ENCODE measurements at regions not wholly inside any gene's neighbourhood (a gene's known extent, or its start where the extent isn't known, plus 50 kb on each side); places are given as distances from the start of the nearest gene placed in this dataset.

DNA sequence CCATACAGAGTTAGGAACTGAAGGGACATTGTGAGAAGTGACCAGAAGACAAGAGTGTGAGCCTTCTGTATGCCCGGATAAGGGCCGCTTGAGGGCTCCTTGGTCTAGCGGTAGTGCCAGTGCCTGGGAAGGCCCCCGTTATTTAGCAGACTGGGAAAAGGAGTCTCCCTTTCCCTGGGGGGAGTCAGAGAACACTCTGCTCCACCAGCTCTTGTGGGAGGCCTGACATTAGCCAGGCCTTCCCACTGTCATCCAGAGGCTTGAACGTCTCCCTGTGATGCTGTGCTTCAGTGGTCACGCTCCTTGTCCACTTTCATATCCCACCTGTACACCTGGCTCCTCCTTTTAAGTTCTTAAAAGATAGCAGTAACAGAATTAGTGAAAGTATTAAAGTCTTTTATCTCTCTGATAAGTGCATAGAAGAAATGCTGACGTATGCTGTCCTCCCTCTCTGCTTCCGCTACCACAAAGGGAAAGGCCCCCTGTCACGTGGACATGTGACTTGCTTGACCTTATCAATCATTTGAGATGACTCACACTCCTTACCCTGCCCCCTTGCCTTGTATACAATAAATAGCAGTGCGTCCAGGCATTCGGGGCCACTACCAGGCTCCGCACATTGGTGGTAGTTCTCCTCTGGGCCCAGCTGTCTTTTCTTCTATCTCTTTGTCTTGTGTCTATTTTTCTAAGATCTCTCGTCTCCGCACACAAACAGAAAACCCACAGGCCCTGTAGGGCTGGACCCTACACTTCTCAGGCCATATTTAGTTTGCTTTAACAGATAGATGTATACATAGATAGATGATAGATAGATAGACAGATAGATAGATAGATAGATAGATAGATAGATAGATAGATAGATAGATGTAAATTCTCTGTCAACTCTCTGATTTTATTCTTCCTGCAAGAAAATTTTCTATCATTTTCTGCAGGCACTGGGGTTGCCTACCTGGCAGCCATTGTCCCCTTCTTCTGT, 131.5 kb upstream of the JCAD start:
- intact Hi-C loops (cut with DNase I) = no loop called here

DNA sequence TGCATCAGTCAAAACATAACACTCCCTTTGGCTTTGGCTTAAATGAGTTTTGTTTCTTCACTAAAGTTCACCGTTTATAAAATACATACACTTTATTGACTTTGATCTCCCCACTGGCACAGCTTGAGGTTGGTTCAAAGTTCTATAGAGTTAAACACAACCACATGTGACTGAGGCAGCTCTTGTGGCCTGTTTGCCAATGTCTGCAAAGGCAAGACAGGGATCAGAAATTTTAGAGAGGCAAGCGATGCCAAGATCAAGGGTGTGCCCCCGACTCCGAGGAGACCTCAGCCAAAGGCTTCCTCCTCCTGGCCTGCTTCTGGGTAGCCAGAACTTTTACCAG, 129.8 kb upstream of the JCAD start:
- Histone ChIP-seq H3K27ac (ENCODE audit: low read depth in 1 of 2, low read length in 2 of 2) (no peak overlapping the region), H3K36me3 (ENCODE audit: control insufficient read depth in 1 of 2, insufficient read depth in 2 of 2, low read length in 1 of 2) (no peaks in the 10 kb centered on the region), H3K4me3 (ENCODE audit: low read length in 2 of 2) (no peak overlapping the region), H3K4me1 (ENCODE audit: control insufficient read depth in 1 of 2, insufficient read depth in 2 of 2, low read length in 2 of 2) (peaks cover 0 to 2% of the 10 kb centered on the region in 2 donors), H3K9me3 (ENCODE audit: control insufficient read depth, low read length) (no peaks in the 10 kb centered on the region), H3K27me3 (ENCODE audit: control insufficient read depth in 1 of 2, insufficient read depth in 2 of 2, low read length in 1 of 2) (no peaks in the 10 kb centered on the region)
- ATAC-seq (ENCODE audit: low FRiP score) (no peak), DNase-seq (no peak)
- WGBS, 2 donors = 43 to 45% methylated on average over 4 of the region's 4 CpGs
- intact Hi-C loops (cut with DNase I) = no loop called here

More for the DNA sequence above, 131.5 kb upstream of the JCAD start:
- Histone ChIP-seq H3K27me3 (ENCODE audit: control insufficient read depth in 1 of 2, insufficient read depth in 2 of 2, low read length in 1 of 2) (no peaks in the 10 kb centered on the region), H3K4me3 (ENCODE audit: low read length in 2 of 2) (no peak overlapping the region), H3K27ac (ENCODE audit: low read depth in 1 of 2, low read length in 2 of 2) (no peak overlapping the region), H3K4me1 (ENCODE audit: control insufficient read depth in 1 of 2, insufficient read depth in 2 of 2, low read length in 2 of 2) (peaks cover 0 to 2% of the 10 kb centered on the region in 2 donors), H3K9me3 (ENCODE audit: control insufficient read depth, low read length) (no peaks in the 10 kb centered on the region), H3K36me3 (ENCODE audit: control insufficient read depth in 1 of 2, insufficient read depth in 2 of 2, low read length in 1 of 2) (no peaks in the 10 kb centered on the region)
- 91 to 93% methylated on average over 14 of the region's 14 CpGs for WGBS, 2 donors
- ATAC-seq (ENCODE audit: low FRiP score) (no peak), DNase-seq (no peak)

GRCh38 chr10:30188556-30189237, 129.3 kb upstream of the JCAD start:
- H3K27me3 ChIP-seq (ENCODE audit: control insufficient read depth in 1 of 2, insufficient read depth in 2 of 2, low read length in 1 of 2) = no peaks in the 10 kb centered on the region
- H3K9me3 ChIP-seq (ENCODE audit: control insufficient read depth, low read length) = no peaks in the 10 kb centered on the region
- intact Hi-C loops (cut with DNase I) = no loop called here
- H3K4me1 ChIP-seq (ENCODE audit: control insufficient read depth in 1 of 2, insufficient read depth in 2 of 2, low read length in 2 of 2) = peaks cover 0 to 2% of the 10 kb centered on the region in 2 donors
- no peak overlapping the region for H3K4me3 ChIP-seq (ENCODE audit: low read length in 2 of 2)
- no peak for ATAC-seq (ENCODE audit: low FRiP score)
- 82 to 85% methylated on average over 14 of the region's 14 CpGs for WGBS, 2 donors
- H3K27ac ChIP-seq (ENCODE audit: low read depth in 1 of 2, low read length in 2 of 2) = no peak overlapping the region
- DNase-seq = no peak
- H3K36me3 ChIP-seq (ENCODE audit: control insufficient read depth in 1 of 2, insufficient read depth in 2 of 2, low read length in 1 of 2) = no peaks in the 10 kb centered on the region

GRCh38 chr10:30188101-30188500, 128.7 kb upstream of the JCAD start:
- no peaks in the 10 kb centered on the region for H3K27me3 ChIP-seq (ENCODE audit: control insufficient read depth in 1 of 2, insufficient read depth in 2 of 2, low read length in 1 of 2)
- H3K36me3 ChIP-seq (ENCODE audit: control insufficient read depth in 1 of 2, insufficient read depth in 2 of 2, low read length in 1 of 2) = no peaks in the 10 kb centered on the region
- intact Hi-C loops (cut with DNase I) = no loop called here
- no peak for DNase-seq
- WGBS, 2 donors = 30% methylated on average over 3 of the region's 3 CpGs
- ATAC-seq (ENCODE audit: low FRiP score) = no peak
- H3K4me1 ChIP-seq (ENCODE audit: control insufficient read depth in 1 of 2, insufficient read depth in 2 of 2, low read length in 2 of 2) = peaks cover 0 to 2% of the 10 kb centered on the region in 2 donors
- H3K9me3 ChIP-seq (ENCODE audit: control insufficient read depth, low read length) = no peaks in the 10 kb centered on the region
- H3K27ac ChIP-seq (ENCODE audit: low read depth in 1 of 2, low read length in 2 of 2) = no peak overlapping the region
- H3K4me3 ChIP-seq (ENCODE audit: low read length in 2 of 2) = no peak overlapping the region

GRCh38 chr10:30187010-30187409, 127.6 kb upstream of the JCAD start:
- no peak overlapping the region for H3K27ac ChIP-seq (ENCODE audit: low read depth in 1 of 2, low read length in 2 of 2)
- 92% methylated on average over 5 of the region's 5 CpGs for WGBS, 2 donors
- H3K4me3 ChIP-seq (ENCODE audit: low read length in 2 of 2) = no peak overlapping the region
- H3K36me3 ChIP-seq (ENCODE audit: control insufficient read depth in 1 of 2, insufficient read depth in 2 of 2, low read length in 1 of 2) = no peaks in the 10 kb centered on the region
- H3K9me3 ChIP-seq (ENCODE audit: control insufficient read depth, low read length) = no peaks in the 10 kb centered on the region
- intact Hi-C loops (cut with DNase I) = no loop called here
- DNase-seq = no peak
- peaks cover 0 to 2% of the 10 kb centered on the region in 2 donors for H3K4me1 ChIP-seq (ENCODE audit: control insufficient read depth in 1 of 2, insufficient read depth in 2 of 2, low read length in 2 of 2)
- H3K27me3 ChIP-seq (ENCODE audit: control insufficient read depth in 1 of 2, insufficient read depth in 2 of 2, low read length in 1 of 2) = no peaks in the 10 kb centered on the region
- no peak for ATAC-seq (ENCODE audit: low FRiP score)

DNA sequence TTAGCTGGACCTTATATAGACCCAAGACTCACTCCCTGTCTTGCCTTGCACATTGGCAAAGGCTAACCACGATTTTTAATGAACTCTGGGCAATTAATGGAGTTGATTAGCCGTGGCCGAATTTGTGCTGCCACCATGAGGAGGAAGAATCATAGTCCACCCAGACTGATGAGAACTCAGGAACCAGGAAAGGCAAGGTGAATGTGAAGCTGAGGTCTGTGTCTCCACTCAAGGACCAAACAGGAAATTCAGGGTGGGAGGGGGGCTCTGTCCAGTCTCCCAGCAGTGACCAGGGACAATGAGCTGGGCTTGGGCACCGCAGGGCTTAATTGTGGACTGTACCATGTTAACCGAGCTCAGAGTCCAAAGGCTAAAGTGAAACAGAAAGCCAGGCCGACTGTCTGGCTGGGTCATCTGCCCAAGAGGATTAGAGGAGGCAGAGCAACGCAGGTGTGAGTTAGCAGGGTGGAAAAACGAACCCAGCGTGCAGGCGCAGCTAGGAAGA, 127.0 kb upstream of the JCAD start:
- Histone ChIP-seq H3K4me1 (ENCODE audit: control insufficient read depth in 1 of 2, insufficient read depth in 2 of 2, low read length in 2 of 2) (peaks cover 0 to 2% of the 10 kb centered on the region in 2 donors), H3K27ac (ENCODE audit: low read depth in 1 of 2, low read length in 2 of 2) (peak overlapping the region in 1 of 2 donors; percentile 26), H3K4me3 (ENCODE audit: low read length in 2 of 2) (no peak overlapping the region), H3K36me3 (ENCODE audit: control insufficient read depth in 1 of 2, insufficient read depth in 2 of 2, low read length in 1 of 2) (no peaks in the 10 kb centered on the region), H3K27me3 (ENCODE audit: control insufficient read depth in 1 of 2, insufficient read depth in 2 of 2, low read length in 1 of 2) (no peaks in the 10 kb centered on the region), H3K9me3 (ENCODE audit: control insufficient read depth, low read length) (no peaks in the 10 kb centered on the region)
- ATAC-seq (ENCODE audit: low FRiP score) (no peak), DNase-seq (no peak)
- intact Hi-C loops (cut with DNase I) = no loop called here
- WGBS, 2 donors = 75 to 81% methylated on average over 10 of the region's 10 CpGs

- WGBS, 2 donors = 9 to 11% methylated on average over 3 of the region's 3 CpGs
- ATAC-seq (ENCODE audit: low FRiP score) = no peak
- no peak for DNase-seq
- no peak overlapping the region for H3K4me3 ChIP-seq (ENCODE audit: low read length in 2 of 2)
- no peaks in the 10 kb centered on the region for H3K36me3 ChIP-seq (ENCODE audit: control insufficient read depth in 1 of 2, insufficient read depth in 2 of 2, low read length in 1 of 2)
- peaks cover 0 to 2% of the 10 kb centered on the region in 2 donors for H3K4me1 ChIP-seq (ENCODE audit: control insufficient read depth in 1 of 2, insufficient read depth in 2 of 2, low read length in 2 of 2)
- no peaks in the 10 kb centered on the region for H3K27me3 ChIP-seq (ENCODE audit: control insufficient read depth in 1 of 2, insufficient read depth in 2 of 2, low read length in 1 of 2)
- intact Hi-C loops (cut with DNase I) = no loop called here
- no peaks in the 10 kb centered on the region for H3K9me3 ChIP-seq (ENCODE audit: control insufficient read depth, low read length)
- no peak overlapping the region for H3K27ac ChIP-seq (ENCODE audit: low read depth in 1 of 2, low read length in 2 of 2)
Observed at GRCh38 chr10:30185916-30186315, 126.5 kb upstream of the JCAD start.

- H3K4me3 ChIP-seq (ENCODE audit: low read length in 2 of 2) = no peak overlapping the region
- WGBS, 2 donors = 97 to 98% methylated on average over 1 of the region's 1 CpG
- ATAC-seq (ENCODE audit: low FRiP score) (no peak), DNase-seq (no peak)
- H3K27me3 ChIP-seq (ENCODE audit: control insufficient read depth in 1 of 2, insufficient read depth in 2 of 2, low read length in 1 of 2) = no peaks in the 10 kb centered on the region
- peaks cover 0 to 2% of the 10 kb centered on the region in 2 donors for H3K4me1 ChIP-seq (ENCODE audit: control insufficient read depth in 1 of 2, insufficient read depth in 2 of 2, low read length in 2 of 2)
- no peak overlapping the region for H3K27ac ChIP-seq (ENCODE audit: low read depth in 1 of 2, low read length in 2 of 2)
- H3K36me3 ChIP-seq (ENCODE audit: control insufficient read depth in 1 of 2, insufficient read depth in 2 of 2, low read length in 1 of 2) = no peaks in the 10 kb centered on the region
- H3K9me3 ChIP-seq (ENCODE audit: control insufficient read depth, low read length) = no peaks in the 10 kb centered on the region
- intact Hi-C loops (cut with DNase I) = no loop called here
Observed at GRCh38 chr10:30185341-30185740, 126.0 kb upstream of the JCAD start.

Data from aorta (tissue), 5 donors.